Neural cell (in vitro differentiated cells): ENCODE measurements at regions not wholly inside any gene's neighbourhood (a gene's known extent, or its start where the extent isn't known, plus 50 kb on each side); places are given as distances from the start of the nearest gene placed in this dataset.

Source experiments
- CTCF ChIP-seq: fragments of 450-650 bp; IDR thresholded peaks from 2 replicates; pipeline ENCODE4 v1.5.1; 2014; ENCODE audit warnings: antibody characterized with exemption, mild to moderate bottlenecking, moderate library complexity; ENCODE audit not compliant: poor library complexity, severe bottlenecking
- EP300 ChIP-seq: fragments of 450-650 bp; conservative IDR thresholded peaks from 2 replicates; pipeline ENCODE4 v1.6.1; 2014; ENCODE audit warnings: antibody characterized with exemption, mild to moderate bottlenecking, moderate library complexity; ENCODE audit not compliant: poor library complexity, severe bottlenecking
- EZH2 ChIP-seq: fragments of 200-600, 300-800 bp; shearing (Covaris generic), sonication (generic); IDR thresholded peaks from 2 replicates; pipeline ENCODE4 v1.6.1; 2014; ENCODE audit warnings: antibody characterized with exemption, low read length, borderline replicate concordance, mild to moderate bottlenecking; ENCODE audit not compliant: insufficient read depth, poor library complexity, severe bottlenecking
- RAD21 ChIP-seq: fragments of 450-650 bp; conservative IDR thresholded peaks from 2 replicates; pipeline ENCODE4 v1.6.1; 2014; ENCODE audit warnings: antibody characterized with exemption, mild to moderate bottlenecking, moderate library complexity

- TF ChIP-seq CTCF (no peak), RAD21 (no peak), EP300 (no peak), EZH2 (no peak)
These were observed 424.6 kb downstream of the BTG1 start for GRCh38 chr12:91721023-91721422.
